Kasumi-1 (cell line): ENCODE measurements at regions not wholly inside any gene's neighbourhood (a gene's known extent, or its start where the extent isn't known, plus 50 kb on each side); places are given as distances from the start of the nearest gene placed in this dataset.

ENCODE experiments used
- DNase-seq, 2 experiments: peaks; one replicate each; lab custom pipeline; 2025; lab: John Stamatoyannopoulos, UW

DNA sequence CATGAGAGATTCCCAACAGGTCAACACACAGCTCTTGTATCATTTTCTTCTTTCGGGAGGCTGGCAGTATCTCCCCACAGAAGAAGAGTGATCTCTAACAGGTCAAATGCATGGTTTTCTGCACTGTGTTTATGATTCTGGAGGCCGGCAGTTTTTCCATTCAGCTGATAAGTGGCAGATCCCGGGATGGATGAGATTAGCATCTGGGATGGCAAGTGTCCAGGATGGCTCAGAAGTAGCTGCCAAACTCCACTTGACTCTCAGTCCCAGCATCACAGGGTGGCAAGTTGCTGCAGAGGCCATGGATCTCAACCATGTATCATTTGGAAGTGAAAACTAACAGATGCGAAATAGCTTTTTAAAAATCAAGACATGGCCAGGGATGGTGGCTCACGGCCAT, 97.8 kb upstream of the SLC44A1 start:
- DNase-seq = no peak

DNA sequence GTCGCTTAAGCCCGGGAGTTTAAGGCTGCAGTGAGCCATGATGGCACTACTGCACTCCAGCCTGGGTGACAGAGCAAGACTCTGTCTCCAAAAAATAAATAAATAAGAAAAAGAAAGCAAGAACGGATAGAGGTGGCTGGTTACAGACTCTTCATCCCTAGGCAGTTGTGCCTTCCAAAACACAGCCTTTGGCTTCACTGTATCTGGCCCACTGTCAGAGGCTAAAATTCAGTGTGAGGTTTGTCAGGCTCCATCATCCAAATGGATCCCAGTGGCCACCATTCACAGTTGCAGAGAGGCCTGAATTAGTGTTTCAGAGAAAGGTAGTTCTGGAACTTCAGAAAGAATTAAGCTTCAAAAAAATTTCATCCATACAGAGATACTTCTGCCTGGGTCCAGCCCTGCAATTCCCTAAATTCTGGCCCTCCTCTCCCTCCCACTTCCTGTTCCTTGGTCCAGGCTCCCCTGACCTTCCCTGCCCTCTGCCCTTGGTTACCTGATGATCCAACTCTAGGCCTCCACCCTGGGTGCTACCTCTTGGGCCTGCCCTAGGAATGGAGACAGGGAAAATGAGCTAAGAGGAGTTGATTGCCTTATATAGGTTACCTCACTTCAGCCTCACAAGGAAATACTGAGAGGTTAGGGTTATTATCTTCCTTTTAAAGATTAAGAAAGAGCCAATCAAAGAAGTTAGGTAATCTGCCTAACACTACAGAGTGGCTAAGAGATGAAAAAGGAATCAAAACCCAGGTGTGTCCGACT, 97.2 kb upstream of the SLC44A1 start:
- no peak for DNase-seq

DNA sequence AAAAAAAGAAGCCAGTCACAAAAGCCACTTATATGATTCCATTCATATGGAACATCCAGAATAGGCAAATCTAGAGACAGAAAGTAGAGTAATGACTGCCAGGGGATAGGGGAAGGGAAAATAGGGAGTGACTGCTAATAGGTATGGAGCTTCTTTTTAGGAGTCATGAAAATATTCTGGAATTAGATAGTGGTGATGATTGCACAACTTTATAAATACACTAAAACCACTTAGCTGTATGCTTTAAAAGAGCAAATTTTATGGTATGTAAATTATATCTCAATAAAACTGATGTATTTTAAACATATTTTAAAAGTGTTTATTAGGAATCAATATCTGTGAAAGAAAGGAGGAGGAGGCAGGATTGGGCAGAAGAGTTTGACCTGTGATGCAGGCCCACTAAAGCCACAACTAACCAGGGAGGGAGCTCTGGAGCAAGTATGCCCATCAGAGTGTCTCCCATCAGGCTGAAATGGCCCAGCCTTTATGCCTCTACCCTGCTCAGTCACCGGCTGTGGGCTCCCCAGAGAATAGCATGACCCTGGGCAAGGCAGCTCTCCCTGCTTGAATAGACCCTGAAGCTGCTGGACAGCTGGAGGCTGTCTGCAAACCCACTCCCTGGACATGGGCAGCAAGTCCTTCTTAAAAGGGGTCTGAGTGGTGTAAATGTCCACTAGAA, 96.0 kb upstream of the SLC44A1 start:
- no peak for DNase-seq

DNA sequence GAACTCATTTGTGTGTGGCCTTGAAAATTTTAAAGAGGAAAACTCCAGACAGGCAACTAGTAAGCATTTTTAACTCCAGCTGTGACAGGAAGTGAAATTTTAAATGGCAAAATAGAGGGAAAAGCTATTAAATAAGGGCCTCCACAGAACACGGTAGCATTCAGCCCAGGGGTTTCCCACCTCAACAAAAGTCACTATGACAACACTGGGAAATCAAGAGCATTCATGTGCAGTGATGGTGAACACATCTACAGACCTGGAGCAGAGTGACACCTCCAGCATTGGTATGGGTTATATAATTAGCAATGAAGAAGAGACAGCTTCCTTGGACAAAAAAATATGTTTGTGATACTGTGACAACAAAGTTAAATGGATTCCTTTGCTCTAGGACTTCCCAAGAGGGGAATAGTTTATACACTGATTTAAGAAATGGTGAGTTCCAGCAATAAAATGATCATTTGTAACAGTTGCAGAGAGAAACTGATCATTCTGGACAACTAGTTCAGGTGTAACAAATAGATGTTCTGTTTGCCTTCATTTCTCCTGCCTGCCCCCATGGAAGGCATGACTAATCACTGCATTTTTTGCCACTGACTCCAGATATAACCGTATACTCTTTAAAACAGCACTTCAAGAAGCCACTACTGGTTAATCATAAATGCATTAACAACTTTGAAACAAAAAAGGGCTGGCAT, 93.3 kb upstream of the SLC44A1 start:
- DNase-seq = no peak

DNA sequence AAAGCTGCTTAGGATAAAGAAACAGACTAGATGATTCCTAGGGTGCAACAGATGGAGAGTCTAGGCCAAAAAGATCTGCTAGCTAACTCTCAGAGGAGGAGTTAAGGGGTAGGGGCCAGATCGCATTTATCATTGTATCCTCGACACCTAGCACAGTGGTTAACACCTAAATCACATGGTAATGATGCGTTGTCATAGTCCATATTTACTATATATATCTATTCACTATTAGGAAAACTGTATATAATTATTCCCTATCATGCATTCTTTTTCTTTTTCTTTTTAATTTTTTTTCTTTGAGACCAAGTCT, 92.8 kb upstream of the SLC44A1 start:
- no peak for DNase-seq

DNA sequence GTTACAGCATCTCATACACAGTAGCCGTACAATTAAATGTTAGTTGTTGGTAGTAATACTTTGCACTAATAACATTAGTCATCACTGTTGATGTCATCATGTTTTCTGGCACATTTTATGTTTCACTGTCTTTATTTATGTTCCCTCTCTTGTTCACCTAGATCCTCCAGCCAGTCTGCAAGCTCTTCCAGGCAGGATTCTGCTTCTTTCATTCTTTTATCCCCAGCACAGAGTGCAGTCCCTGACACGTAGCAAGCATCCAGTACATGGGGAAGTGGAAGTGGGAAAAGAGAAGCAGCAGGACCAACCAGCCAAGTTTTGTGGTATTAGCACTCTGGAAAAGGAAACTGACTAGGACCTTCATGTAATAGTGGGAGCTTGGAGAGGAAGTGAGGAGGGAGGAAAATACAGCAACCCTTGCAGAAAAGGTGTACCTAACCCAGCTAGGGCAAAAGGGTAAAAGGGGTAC, 89.7 kb upstream of the SLC44A1 start:
- DNase-seq = peak in 1 of 2 experiments; percentile 13

DNA sequence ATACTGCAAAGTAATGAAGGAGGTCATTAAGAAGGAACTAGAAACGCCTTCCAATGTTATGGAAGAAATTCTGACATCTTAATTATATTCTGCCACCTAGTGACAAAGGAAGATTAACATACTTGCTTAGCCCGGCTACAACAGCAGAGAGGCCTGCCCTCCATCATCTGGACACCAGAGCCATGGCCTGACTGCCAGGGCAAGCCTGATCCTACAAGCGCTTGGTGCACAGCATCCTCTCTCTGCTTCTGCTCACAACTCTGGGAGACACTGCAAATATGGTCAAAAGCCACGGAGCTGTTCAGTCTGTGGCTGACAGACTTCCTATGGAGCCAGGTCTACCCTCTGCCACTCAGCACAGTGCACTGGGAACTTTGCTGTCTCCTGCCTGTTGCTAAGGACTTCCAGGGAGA, 87.3 kb upstream of the SLC44A1 start:
- peak; percentile 69 to 75 for DNase-seq

DNA sequence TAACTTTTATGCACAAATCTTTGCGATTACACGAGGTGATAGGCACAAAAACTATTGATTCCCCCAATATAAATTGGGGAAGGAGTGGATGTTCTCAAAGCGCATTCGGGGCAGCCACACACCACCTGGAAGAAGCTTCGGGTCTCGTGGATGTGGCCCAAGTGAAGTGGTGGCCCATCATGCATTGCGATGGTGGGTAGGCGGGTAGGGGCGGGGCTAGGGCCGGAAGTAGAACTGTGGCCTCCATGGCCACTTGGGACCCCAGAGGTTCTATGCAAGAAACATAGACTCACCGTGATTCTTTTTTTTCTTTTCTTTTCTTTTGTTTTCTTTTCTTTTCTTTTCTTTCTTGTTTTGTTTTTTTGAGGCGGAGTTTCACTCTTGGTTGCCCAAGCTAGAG, 86.4 kb upstream of the SLC44A1 start:
- DNase-seq = no peak

DNA sequence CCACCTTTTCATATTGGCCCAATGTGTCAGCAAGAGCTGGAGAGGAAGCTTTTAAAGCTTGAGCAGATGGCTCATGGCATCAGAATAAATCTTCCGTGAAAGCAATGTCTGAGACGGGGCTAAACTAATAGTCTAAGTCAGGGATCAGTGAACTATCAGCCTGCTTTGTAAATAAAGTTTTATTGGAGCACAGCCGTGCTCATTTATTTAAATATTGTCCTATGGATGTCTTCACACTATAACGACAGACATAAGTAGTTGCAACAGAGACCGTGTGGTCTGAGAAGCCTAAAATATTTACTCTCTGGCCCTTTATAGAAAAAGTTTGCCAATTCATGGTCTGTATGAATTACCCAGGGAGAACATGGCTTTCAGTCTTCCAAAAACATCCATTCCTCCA, 85.6 kb upstream of the SLC44A1 start:
- DNase-seq = no peak

DNA sequence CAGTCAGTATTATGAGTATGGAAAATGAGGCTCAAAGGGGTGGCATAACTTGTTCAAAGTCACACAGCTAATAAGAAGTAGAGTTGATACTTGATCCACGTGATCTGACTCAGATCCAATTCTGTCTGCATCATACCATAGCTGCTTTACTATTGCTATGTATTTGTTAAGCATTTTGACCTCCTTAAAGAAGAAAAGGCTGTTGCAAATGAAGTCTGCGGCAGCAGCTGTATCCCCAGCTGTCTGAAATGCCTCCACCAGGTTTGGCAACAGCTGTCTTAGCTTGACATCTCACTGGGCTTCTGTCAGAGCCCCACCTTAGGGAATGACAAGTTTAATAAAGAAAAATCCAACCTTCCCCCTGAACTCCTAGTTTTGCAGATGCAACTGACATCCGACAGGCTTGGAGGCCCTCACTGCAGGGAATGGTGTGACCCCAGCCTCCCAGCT, 75.6 kb upstream of the SLC44A1 start:
- DNase-seq = no peak

DNA sequence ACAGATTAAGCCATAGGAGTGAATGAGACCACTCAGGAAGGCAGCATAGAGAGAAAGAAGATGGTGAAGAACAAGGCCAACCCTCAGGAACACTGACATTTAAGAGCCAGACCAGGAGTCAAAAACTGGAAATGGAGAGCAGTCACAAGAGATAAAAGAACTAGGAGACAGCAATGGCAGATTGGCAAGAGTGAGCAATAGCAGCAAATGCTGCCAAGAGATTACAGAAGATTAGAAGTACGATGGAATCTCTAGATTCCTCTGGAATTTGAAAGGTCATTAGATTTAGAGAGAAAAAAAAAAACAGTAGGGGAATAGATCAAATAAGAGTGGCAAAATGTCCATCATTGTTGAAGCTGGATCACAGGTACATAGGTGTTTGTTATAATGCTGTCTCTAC, 73.4 kb upstream of the SLC44A1 start:
- no peak for DNase-seq

DNA sequence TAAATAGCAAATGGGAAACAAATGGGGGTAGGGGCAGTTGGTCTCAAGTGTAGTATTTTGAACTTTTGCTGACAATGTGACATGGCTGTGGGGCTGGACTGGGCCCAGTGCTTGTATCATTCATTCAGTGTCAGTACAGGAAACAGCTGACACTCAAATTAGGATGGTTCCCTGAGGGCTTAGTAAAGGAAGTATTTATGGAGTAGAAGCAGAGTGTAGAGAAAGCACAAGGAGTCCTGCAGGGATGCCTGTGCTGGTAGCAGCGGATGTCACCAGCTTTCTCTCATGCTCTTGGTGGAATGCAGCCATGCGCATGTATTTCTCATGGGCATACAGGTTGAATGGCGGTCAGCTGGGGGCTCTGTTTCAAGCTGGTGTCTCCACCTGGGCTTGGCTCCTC, 72.9 kb upstream of the SLC44A1 start:
- DNase-seq = no peak

DNA sequence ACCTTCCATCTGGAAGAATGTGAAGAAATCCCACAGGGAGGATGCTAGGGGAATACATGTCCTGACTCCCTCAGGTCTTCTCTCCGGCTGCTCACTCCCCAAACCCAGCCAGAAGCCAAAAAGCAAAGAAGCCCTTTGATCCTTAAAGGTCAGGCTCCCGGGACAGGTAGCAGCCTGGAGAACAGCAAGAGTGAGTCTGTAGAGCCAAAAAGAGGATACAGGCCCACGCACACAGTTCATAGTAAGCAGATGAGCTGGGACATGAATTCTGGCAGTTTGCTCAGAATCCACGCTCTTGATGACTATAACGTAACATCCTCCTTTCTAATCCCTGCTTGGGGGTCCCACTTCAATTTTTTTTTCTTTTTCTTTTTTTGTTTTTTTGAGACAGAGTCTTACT, 72.0 kb upstream of the SLC44A1 start:
- no peak for DNase-seq

DNA sequence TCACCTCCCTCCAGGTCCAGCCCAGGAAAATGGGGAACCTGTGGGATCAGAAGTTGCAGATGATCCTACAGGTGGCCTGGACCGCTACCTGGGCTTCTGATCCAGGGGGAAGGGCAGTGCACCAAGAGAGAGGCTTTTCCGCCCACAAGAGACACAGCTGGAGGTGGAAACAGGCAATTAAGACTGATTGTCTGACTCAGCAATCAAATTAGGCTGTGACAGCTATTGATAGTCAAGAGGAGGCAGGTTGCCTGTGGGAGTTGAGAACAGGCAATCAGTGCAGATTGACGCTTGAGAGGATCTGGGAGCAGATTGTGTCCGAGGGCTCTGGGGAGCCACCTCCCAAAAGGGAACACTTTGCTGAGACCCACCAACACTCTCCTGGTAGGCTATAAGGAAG, 71.1 kb upstream of the SLC44A1 start:
- DNase-seq = no peak

DNA sequence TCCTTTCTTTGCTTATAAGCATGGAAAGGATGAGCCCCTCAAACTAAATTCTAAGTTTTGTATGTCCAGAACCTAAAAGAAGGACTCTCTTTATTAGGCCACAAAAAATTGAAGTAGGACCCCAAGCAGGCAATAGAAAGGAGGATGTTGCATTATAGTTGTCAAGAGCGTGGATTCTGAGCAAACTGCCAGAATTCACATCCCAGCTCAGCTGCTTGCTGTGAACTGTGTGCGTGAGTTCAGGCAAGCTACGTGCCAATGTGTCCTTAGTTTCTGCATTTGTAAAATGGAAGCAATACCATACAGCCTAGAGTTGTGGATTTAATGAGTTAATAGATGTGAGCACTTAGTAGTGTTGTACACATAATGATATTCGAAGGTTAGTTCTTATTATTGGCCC, 70.6 kb upstream of the SLC44A1 start:
- no peak for DNase-seq

DNA sequence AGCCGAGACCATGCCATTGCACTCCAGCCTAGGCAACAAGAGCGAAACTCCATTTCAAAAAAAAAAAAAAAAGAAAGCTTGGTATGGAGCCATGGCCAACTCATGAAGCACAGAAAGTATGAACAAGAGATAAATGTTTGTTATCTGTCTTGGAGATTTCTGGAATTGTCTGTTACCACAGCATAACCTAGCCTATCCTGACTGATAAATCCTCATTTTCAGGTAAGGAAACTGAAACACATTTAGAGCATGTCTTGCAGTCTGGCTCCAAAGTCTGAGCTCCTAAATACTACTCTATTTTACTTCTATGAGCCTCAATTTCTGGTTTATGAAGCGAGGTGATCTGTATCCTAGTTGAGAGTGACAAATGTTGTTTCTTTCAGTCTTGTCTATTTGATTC, 68.3 kb upstream of the SLC44A1 start:
- no peak for DNase-seq

DNA sequence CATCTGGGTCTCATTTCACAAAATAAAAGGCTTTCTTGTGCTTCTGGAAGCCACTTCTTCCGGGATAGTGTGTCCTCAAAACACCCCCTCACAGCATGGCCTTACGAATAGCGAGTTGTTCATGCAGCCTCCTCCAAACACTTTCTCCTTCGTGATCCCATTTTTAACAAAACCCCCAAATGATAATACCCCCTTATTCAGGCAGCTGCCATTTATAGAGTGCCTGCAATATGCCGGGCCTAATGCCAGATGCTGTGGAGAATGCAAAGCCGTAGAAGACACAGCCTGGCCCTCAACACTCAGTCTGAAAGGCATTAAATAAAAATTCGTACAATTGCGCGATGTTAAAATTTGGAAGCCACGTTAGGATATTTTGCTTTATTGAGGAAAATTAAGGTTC, 66.4 kb upstream of the SLC44A1 start:
- no peak for DNase-seq

DNA sequence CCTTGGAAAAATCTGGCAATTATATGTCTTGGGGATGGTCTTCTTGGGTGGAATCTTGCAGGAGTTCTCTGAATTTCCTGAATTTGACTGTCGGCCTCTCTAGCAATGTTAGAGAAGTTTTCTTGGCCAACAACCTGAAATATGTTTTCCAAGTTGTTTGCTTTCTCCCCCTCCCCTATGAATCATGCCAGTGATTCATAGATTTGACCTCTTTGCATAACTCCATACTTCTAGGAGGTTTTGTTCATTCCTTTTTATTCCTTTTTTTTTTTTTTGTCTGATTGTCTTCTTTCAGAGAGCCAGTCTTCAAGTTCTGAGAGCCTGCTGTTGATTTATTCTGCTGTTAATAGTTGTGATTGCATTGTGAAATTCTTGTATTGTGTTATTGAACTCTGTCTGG, 56.7 kb upstream of the SLC44A1 start:
- no peak for DNase-seq

DNA sequence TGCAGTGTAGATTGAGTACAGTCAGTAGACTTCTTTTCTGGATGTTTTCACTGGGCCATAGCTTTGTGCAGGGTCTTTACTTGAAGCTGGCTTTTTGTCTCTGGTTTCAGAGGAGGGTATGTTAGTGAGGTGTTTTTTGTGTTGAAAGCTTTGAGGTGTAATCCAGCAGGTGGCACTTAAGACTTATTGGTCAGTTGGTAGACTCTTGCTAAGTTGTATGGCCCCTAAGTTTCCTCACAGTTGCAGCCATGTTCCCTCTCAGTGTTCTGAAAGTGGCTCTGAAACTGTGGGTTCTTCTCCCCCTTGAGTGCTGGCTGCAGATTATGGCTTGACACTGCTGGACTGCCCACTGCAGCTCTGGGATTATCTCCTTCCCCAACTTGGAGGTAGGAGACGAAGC, 55.7 kb upstream of the SLC44A1 start:
- no peak for DNase-seq

DNA sequence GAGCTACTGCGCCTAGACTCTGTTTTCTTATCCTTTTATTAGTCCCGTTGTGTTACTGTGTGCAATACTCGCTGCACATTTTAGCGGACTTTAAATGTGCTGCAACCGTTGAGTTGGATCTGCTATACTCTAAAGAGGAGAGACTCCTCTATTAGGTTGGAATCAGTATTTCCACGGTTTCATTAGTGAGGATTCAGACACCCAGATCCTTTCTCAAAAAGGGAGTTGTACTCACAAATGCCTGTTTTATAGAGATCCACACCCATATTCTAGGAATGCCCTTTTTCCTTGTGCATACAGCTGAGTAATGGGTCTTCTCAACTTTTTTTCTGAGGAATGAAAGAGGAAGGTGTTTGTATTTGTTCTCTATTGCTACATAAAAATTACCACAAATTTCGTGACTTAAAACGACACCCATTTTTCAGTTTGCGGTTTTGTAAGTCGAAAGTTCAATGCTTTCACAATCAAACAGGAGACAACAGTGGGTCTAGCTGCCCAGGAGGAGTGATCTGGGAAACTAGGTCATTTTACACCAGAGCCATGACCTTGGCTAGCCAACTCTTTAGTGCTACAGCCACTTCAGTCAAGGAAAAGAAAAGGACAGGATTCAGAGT, 52.8 kb upstream of the SLC44A1 start:
- DNase-seq = no peak

DNA sequence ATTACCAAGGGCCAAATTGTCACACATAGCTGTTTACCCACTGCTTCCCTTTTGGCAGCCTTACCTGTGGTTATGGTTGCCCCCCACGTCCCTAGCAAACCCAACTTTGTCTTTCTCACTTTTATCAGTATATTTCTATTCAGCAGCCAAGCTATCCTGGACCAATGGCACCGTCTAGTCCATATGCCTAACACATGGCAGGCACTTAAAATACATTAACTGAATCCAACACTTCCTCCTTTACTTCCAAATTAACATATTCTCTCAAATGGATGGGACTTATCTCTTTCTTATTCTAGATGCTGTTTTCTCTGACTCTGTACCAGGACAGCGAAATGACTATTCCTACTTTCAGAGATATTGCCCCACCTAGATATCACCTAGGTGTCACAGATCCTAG, 50.9 kb upstream of the SLC44A1 start:
- DNase-seq = no peak

DNA sequence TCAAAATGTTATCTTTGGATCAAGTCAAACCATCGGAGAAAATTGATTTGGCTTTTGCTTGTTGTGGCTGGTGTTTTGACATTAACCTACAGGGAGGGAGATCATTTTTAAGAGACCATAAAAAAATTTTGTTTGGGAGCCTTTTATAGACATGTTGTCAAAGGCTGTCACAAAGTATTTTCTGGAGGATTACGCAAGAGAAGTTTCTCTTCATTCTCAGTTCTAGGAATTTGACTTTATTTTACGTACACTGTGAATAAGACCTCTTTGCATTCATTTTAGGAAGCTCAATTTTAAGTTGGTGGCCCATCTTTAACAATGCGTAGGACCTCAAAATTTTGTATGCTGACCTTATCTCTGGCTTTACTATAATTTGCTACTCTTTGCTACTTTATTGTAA, 50.2 kb upstream of the SLC44A1 start:
- DNase-seq = no peak
